ENCODE measurements at regions not wholly inside any gene's neighbourhood (a gene's known extent, or its start where the extent isn't known, plus 50 kb on each side); places are given as distances from the start of the nearest gene placed in this dataset.

DNA sequence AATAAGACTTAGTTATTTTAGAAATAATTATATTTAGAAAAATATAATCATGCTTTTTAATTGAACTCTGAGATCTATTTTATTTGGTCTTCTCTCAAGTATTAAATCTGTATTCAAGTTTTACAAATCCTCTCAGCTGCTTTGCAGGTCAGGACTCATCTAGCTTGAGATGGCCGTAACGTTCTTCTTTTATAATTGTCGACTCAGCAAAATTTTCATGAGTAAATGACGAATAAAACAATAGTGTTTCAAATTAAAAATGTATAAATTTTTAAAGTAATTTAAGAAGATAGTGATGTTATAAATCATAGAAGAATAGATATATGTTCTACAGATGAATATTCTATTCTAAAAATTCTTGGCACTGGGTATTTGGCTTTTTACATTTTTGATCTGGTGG lies 957.1 kb upstream of the EYS start:
- POLR2A ChIA-PET, result no interaction called here
- intact Hi-C loops (cut with micrococcal nuclease), result loop anchor here (5.0 kb wide), 1 partner anchor 1563 kb away; no protein-coding TSS in a partner anchor
- no peaks in the 10 kb centered on the region for H3K9me3 ChIP-seq (replicated peaks; ENCODE audit: control insufficient read depth, insufficient read depth, low read depth, low read length)
- H3K36me3 ChIP-seq (ENCODE audit: control insufficient read depth, insufficient read depth, low read length), result no peaks in the 10 kb centered on the region
- H3K4me3 ChIP-seq, result no peak overlapping the region
- no peaks in the 10 kb centered on the region for H3K4me1 ChIP-seq (replicated peaks in 1 of 2; ENCODE audit: control insufficient read depth in 2 of 2, insufficient read depth in 2 of 2, low read length in 2 of 2)
- H3K79me2 ChIP-seq (ENCODE audit: control insufficient read depth, insufficient read depth, low read length), result no peaks in the 10 kb centered on the region
- H4K20me1 ChIP-seq (replicated peaks; ENCODE audit: control insufficient read depth, insufficient read depth, low read length), result no peaks in the 10 kb centered on the region
- FAIRE-seq (no peak), DNase-seq (ENCODE audit: extremely low read depth in 1 of 4, low spot score in 3 of 4) (no peak), ATAC-seq (no peak)
- H2AFZ ChIP-seq (ENCODE audit: low read depth, low read length), result no peak overlapping the region
- no peak overlapping the region for H3K9ac ChIP-seq (ENCODE audit: insufficient read depth in 1 of 2, low read depth in 2 of 2, low read length in 2 of 2)
- 3% methylated on average over 4 of the region's 4 CpGs for WGBS (ENCODE audit: insufficient coverage, low coverage, missing lambda C conversion rate)
- H3K27me3 ChIP-seq (ENCODE audit: control insufficient read depth in 2 of 2, insufficient read depth in 2 of 2, low read length in 2 of 2), result no peaks in the 10 kb centered on the region
- CTCF ChIA-PET (ENCODE audit: low intra/inter-chr PET ratio), result no interaction called here
- in situ Hi-C loops (cut with MboI), result no loop called here
- no peak overlapping the region for H3K27ac ChIP-seq (ENCODE audit: extremely low read depth, low read depth, low read length)
- no peak overlapping the region for H3K4me2 ChIP-seq (ENCODE audit: insufficient read depth, low read length)
- no TSS peak for BruUV-seq (replicated peaks)
- no peaks in the 10 kb centered on the region for H3K9me1 ChIP-seq (ENCODE audit: control insufficient read depth, insufficient read depth, low read length)
- TF ChIP-seq, protein P1, sequence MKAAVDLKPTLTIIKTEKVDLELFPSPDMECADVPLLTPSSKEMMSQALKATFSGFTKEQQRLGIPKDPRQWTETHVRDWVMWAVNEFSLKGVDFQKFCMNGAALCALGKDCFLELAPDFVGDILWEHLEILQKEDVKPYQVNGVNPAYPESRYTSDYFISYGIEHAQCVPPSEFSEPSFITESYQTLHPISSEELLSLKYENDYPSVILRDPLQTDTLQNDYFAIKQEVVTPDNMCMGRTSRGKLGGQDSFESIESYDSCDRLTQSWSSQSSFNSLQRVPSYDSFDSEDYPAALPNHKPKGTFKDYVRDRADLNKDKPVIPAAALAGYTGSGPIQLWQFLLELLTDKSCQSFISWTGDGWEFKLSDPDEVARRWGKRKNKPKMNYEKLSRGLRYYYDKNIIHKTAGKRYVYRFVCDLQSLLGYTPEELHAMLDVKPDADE (conservative IDR thresholded peaks at IDR 0.05; ENCODE audit: control insufficient read depth, low read depth, low read length), result no peak
- TF ChIP-seq XRCC4 (IDR thresholded peaks at IDR 0.05; ENCODE audit: extremely low read depth, insufficient read depth, insufficient read length) (no peak), ZNF212 (CRISPR knock-in tag; IDR thresholded peaks at IDR 0.05) (no peak), THRAP3 (IDR thresholded peaks at IDR 0.05; ENCODE audit: borderline replicate concordance) (no peak), SIN3B (IDR thresholded peaks at IDR 0.05; ENCODE audit: low read depth) (no peak), HSF4 (CRISPR knock-in tag; IDR thresholded peaks at IDR 0.05; ENCODE audit: borderline replicate concordance) (no peak), MCM3 (IDR thresholded peaks at IDR 0.05) (no peak), ZNF830 (CRISPR knock-in tag; IDR thresholded peaks at IDR 0.05) (no peak), MAFK (IDR thresholded peaks at IDR 0.05; ENCODE audit: low read length) (peak; percentile 99), C11orf30 (IDR thresholded peaks at IDR 0.05; ENCODE audit: low read depth) (peak; percentile 86), ZFPM2 (CRISPR knock-in tag; IDR thresholded peaks at IDR 0.05) (no peak), ZNF224 (CRISPR knock-in tag; IDR thresholded peaks at IDR 0.05) (no peak), FOXA3 (CRISPR knock-in tag; conservative IDR thresholded peaks at IDR 0.05 in 1 of 2, IDR thresholded peaks at IDR 0.05 in 1 of 2) (no peak), PTRF (tag; IDR thresholded peaks at IDR 0.05) (no peak), ZNF561 (CRISPR knock-in tag; conservative IDR thresholded peaks at IDR 0.05) (no peak), MAFF (IDR thresholded peaks at IDR 0.05; ENCODE audit: low read length) (peak; percentile 98), ZNF316 (IDR thresholded peaks at IDR 0.05) (peak; percentile 93), ZNF431 (CRISPR knock-in tag; IDR thresholded peaks at IDR 0.05) (no peak), SMAD4 (CRISPR knock-in tag; conservative IDR thresholded peaks at IDR 0.05) (no peak)
- TF ChIP-seq, protein P2, sequence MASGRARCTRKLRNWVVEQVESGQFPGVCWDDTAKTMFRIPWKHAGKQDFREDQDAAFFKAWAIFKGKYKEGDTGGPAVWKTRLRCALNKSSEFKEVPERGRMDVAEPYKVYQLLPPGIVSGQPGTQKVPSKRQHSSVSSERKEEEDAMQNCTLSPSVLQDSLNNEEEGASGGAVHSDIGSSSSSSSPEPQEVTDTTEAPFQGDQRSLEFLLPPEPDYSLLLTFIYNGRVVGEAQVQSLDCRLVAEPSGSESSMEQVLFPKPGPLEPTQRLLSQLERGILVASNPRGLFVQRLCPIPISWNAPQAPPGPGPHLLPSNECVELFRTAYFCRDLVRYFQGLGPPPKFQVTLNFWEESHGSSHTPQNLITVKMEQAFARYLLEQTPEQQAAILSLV (tag; IDR thresholded peaks at IDR 0.05), result no peak
- TF ChIP-seq, protein P3, sequence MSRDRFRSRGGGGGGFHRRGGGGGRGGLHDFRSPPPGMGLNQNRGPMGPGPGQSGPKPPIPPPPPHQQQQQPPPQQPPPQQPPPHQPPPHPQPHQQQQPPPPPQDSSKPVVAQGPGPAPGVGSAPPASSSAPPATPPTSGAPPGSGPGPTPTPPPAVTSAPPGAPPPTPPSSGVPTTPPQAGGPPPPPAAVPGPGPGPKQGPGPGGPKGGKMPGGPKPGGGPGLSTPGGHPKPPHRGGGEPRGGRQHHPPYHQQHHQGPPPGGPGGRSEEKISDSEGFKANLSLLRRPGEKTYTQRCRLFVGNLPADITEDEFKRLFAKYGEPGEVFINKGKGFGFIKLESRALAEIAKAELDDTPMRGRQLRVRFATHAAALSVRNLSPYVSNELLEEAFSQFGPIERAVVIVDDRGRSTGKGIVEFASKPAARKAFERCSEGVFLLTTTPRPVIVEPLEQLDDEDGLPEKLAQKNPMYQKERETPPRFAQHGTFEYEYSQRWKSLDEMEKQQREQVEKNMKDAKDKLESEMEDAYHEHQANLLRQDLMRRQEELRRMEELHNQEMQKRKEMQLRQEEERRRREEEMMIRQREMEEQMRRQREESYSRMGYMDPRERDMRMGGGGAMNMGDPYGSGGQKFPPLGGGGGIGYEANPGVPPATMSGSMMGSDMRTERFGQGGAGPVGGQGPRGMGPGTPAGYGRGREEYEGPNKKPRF (IDR thresholded peaks at IDR 0.05; ENCODE audit: low read depth, low read length), result no peak
- TF ChIP-seq, protein P4, sequence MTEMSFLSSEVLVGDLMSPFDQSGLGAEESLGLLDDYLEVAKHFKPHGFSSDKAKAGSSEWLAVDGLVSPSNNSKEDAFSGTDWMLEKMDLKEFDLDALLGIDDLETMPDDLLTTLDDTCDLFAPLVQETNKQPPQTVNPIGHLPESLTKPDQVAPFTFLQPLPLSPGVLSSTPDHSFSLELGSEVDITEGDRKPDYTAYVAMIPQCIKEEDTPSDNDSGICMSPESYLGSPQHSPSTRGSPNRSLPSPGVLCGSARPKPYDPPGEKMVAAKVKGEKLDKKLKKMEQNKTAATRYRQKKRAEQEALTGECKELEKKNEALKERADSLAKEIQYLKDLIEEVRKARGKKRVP (CRISPR knock-in tag; IDR thresholded peaks at IDR 0.05), result no peak

Measured in K562 (cell line).